ENCODE measurements at regions not wholly inside any gene's neighbourhood (a gene's known extent, or its start where the extent isn't known, plus 50 kb on each side); places are given as distances from the start of the nearest gene placed in this dataset.

DNA sequence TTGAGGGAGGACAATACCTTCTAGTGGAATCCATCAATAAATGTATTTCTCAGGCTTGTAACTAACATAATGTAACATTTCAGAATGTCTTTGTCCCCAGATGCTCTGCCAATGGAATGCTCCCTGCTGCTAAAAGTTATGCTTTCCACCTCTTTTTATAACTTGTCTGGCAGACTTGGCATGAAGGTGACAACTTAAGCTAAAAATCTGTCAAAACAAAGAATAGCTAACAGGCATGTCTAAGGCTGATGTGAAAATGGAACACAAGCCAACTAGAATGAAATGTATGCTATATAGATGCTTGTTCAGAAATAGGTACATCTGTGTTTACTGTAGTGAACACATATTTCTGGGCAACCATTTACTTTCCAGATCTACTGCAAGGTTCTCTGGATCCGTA is 467.9 kb downstream of the MRPL39 start:
- DNase-seq (ENCODE audit: low spot score) = no peak

DNA sequence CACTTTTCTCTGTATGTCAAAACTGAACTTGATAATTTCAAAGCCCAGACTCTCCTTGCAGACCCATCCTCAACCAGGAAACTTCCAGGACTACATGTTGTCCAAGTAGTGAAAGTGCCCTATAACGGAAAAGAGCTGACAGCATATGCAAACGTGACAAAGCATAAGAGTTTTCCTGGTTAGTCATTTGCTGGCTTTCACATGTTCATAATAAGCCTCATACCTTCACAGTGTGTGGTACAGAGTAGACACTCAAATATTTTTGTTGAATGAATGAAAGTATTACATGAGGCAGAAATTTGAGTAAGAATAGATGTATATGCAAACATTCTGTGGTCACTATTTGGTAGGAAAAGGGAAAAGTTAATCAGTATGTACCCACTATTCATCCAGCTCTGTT is 473.3 kb downstream of the MRPL39 start:
- DNase-seq (ENCODE audit: low spot score) = no peak

DNA sequence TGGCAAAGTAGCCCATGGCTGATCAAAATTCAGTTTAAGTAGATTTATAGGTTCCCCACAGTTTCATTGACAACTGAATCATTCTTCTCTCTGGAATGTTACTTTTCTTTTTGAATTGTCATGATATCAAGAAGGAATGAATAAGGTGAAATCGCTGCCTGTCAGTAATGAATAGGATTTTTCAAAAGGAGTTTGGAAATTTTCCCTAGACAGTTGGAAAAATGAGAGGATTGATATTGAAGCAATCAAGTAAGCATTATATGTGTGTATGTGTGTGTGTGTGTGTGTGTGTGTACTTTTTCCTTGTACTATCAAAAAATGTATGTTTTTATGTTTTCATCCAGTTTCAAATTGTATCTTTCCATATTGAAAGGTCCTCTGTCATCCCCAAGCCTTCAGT is 479.5 kb downstream of the MRPL39 start:
- DNase-seq (ENCODE audit: low spot score) = no peak

DNA sequence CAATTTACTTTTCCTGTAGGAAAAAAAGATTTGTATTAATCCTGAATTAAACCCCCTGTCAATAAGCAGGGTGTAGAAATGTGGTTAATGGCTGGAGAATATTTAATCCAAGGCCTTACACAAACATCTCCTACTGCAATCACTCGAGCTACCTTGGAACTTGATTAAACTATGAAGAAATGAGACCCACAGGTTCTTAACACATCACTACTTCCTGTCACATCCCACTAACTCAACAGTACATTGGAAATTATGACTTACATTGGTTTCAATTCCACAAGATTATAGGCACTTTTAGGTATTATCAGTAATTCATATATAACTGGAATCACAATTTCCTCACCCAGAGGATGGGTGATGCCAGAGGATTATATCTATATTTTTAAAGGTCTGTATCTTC is 480.3 kb downstream of the MRPL39 start:
- no peak for DNase-seq (ENCODE audit: low spot score)

DNA sequence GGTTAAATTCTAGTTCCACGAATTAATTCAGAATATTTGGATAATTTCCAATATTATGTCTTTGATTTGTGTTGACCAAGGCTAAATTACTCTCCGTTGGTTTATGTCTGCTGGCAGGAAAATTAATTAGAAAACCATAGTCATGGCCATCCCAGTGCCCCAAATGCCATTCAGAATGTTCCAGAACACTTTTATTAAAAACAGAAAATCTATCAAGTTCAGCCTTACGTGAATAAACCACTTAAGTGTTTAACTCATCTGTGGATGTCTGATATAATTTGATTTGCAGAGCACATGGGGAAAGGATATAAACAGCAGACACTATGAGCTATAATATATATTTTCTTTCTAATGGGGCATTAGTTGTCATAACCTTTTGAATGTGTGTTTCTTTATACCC is 480.7 kb downstream of the MRPL39 start:
- DNase-seq (ENCODE audit: low spot score) = no peak

DNA sequence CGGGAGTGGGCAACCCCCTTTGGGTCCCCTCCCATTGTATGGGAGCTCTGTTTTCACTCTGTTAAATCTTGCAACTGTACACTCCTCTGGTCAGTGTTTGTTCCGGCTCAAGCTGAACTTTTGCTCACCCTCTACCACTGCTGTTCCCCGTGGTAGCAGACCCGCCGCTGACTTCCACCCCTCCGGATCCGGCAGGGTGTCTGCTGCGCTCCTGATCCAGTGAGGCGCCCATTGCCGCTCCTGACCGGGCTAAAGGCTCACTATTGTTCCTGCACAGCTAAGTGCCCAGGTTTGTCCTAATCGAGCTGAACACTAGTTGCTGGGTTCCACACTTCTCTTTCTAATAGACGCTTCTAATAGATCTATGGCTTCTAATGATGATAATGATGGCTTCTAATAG is 488.6 kb downstream of the MRPL39 start:
- no peak for DNase-seq (ENCODE audit: low spot score)

DNA sequence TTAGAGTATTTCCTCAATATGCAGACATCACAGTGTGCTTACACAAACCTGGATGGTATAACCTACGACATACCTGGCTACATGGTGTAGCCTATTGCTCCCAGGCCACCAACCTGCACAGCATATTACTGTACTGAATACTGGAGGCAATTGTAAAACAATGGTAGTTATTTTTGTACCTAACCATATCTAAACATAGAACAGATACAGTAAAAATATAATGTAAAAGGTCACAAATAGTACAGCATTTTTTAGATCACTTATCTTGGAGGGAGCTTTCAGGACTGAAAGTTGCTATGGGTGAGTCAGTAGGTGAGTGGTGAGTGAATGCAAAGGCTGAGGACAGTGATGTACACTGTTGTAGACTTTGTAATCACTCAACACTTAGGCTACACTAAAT is 492.3 kb downstream of the MRPL39 start:
- DNase-seq (ENCODE audit: low spot score) = no peak

DNA sequence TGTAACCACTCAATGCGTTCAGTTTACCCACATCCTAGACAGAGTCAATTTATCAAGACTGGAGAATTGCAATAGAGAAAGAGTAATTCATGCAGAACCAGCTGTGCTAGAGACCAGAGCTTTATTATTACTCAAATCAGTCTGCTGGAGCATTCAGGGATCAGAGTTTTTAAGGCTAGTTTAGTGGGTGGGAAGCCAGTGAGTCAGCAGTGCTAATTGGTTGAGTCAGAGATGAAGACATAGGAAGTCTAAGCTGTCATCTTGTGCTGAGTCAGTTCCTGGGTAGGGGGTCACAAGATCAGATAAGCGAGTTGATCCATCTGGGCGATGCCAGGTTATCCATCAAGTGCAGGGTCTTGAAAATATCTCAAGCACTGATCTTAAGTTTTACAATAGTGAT is 499.6 kb downstream of the MRPL39 start:
- DNase-seq (ENCODE audit: low spot score) = no peak

DNA sequence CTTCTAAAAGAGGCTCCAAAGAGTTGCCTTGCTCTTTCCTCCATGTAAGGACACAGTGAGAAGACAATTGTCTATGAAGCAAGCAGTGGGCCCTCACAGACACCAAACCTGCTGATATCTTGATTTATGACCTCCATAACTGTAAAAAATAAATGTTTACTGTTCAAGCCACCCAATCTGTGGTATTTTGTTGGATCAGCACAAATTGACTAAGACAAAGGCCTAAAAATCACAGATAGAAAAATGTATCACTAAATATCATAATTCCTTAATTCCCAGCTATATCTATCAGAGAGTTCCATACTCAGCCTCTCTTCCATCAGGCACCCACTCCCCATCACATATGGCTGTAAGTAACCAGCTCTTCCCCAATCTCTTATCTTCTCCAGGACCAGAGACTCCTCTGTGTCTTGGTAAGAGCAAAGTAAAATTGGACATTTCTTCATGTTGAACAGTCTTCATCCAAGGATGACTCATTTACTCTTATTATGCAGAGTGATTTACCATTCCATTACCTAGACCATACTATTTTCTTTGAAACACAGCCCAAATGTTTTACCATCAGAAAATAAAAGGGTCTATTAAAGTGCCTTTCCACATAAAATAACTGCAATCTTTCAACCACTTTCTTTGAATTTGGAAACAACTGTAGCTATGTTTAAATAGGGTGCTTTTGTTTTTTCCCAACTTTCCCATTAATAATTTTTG is 503.6 kb downstream of the MRPL39 start:
- DNase-seq (ENCODE audit: low spot score) = no peak

DNA sequence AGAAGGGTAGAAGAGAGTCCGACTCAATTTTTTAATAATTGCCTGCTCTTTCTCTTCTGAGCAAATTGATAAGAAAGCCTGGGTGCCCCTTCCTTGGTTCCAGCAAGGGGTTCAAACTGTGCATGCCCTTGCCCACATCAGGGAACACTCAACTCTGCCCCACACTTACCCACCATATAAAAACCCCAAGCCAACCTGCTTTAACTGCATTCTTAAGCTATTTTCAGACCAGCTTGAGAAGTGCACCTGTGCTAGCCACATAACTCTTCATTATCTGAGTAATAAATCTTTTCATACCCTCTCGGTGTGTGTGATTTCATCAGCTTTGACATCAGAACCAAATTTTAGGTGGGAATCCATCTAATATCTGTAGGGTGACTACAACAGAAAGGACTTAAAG is 509.6 kb downstream of the MRPL39 start:
- DNase-seq (ENCODE audit: low spot score) = no peak

DNA sequence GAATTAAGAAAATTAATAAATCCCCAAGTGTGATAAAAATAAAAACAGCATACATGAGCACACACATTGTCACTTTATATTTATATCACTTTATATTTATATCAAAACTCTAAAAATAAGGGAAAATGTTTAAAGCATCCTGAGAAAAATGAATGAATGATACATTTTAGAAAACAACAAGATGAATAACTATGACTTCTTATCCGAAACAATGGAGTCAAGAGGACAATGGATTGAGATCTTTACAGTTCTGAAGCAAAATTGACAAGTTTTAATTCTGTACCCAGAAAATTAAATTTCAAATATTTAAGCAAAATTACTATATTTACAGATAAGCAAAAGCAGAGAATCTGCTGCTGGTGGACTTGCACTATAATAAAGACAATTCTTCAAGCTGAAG is 512.6 kb downstream of the MRPL39 start:
- no peak for DNase-seq (ENCODE audit: low spot score)

DNA sequence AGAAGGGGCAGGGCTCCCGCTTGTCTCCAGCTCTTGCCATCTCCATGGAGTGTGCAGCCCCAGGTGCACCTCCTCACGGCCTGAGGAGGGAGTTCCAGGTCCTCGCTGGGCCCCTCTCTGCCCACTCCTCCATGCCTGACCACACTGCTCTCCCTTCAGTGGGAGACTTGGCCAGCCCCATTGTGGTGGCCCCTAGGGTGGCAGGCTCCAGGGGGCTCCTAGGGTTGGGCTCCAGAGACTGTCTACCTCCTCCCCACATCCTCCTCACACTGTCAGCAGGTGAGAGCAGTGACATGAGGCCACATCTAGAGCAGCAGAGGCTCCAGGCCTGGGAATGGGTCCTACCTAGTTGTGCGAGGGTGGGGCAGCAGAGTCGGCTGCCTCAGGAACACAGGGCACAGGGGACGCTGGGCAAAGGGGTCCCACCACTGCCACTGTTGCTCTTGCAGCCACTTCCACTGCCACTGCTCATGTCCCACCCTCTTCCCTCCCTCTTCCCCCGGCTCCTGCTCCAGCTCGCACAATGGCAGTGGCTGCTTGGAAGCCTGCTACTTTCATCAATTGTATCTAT is 514.8 kb downstream of the MRPL39 start:
- DNase-seq (ENCODE audit: low spot score) = no peak

DNA sequence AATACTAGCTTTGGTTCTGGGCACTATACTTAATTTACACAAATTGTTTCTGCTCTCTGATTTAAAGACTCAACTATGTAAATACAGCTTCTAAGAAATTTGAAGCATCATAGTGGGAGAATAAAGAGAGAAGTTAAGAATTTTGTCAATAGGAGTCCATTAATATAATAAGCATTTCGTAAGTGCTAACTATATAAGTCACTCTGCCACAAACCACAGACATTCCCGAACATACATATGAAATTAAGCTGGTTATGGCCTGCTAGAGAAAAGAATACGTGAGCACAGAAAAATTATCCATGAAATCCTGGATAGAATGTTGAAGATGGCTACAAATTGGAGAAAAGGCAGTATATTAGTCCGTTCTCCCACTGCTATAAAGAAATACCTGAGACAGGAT is 526.2 kb downstream of the MRPL39 start:
- DNase-seq (ENCODE audit: low spot score) = no peak

DNA sequence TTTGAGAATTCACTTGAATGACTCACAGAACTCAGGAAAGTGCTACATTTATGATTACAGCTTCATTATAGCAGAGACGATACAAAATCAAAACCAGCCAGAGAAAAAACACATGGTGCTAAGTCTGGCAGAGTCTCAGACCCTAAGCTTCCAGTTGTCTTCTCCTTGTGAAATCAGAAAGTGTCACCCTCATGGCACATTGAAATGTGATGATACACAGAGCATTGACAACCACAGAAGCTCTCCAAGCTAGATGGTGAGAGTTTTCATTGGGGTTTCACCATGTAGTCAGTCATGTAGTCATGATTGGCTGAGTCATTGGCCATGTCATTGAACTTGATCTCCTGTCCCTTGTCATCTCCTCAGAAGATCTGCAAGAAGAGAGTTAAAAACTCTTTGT is 526.6 kb downstream of the MRPL39 start:
- no peak for DNase-seq (ENCODE audit: low spot score)

DNA sequence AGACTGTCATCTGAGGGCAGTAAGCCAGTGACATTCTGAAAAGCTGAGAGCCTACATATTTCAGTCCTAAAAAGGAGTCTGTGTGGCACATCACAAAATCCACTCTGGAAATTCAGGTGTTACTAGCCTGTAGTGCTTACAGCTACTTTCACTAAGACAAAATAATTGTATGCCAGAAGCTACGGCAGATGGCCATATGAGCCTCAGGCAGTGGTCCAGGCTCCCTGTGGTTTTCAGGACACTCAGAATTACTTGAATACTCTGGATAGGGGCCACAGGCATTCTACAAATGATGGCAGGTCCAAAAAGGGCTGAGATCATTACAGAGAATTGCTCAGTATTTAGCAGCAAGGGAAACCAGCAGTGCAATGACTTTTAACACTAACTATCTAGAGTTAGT is 527.1 kb downstream of the MRPL39 start:
- no peak for DNase-seq (ENCODE audit: low spot score)

DNA sequence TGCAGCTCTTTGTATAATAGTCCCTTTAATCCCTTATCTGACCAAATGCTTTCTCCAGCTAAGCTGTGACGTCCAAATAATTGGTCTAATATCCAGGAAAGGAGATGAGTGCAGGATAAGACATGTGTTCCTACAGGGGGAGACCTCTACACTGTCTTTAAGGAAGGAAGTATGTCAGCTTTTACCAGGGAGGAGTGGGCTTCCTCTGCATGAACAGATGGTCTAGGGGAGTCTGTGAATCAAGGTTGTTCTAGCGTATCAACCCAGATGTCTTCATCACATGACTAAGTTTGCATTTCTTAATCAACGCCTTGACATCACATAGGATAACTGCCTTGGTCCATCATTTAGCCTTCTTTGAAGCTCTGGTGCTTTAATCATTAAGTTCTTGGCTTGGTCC is 528.2 kb downstream of the MRPL39 start:
- no peak for DNase-seq (ENCODE audit: low spot score)

DNA sequence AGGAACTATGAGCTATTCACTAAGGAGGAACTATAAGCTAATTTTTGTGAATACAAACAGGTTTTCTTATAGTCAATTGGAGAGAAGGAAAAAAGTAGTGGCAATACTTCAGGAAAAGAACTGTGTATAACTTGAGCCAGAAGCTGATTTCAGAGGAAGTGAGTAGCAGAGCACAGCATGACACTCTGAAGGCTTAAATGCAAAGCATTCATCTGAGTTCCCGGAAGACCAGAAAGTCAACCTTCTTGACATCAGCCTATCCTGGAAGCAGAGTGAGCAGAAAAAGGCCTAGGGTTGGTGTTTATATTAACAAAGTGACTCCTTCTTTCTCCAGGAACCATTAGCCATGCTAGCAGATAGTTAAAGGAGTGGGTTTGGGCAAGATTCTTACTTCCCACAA is 545.2 kb downstream of the MRPL39 start:
- no peak for DNase-seq (ENCODE audit: low spot score)

DNA sequence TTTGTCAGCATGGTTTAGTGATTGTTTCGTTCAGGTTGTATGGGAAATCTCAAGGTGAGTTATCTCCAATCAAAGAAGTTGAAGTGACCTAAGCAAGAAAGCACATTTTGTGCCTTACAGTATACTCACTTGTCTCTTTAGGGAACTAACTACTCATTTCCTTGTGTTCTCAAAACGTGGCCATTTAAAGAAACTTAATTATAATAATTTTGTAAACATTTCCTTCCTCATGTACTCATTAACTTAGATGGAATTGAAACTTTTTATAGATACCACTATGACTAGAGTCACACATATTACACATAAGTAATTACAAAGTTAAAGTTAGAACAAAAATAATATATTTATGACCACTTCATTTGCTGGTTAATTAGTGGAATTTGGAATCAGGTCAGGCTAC is 552.6 kb downstream of the MRPL39 start:
- no peak for DNase-seq (ENCODE audit: low spot score)

DNA sequence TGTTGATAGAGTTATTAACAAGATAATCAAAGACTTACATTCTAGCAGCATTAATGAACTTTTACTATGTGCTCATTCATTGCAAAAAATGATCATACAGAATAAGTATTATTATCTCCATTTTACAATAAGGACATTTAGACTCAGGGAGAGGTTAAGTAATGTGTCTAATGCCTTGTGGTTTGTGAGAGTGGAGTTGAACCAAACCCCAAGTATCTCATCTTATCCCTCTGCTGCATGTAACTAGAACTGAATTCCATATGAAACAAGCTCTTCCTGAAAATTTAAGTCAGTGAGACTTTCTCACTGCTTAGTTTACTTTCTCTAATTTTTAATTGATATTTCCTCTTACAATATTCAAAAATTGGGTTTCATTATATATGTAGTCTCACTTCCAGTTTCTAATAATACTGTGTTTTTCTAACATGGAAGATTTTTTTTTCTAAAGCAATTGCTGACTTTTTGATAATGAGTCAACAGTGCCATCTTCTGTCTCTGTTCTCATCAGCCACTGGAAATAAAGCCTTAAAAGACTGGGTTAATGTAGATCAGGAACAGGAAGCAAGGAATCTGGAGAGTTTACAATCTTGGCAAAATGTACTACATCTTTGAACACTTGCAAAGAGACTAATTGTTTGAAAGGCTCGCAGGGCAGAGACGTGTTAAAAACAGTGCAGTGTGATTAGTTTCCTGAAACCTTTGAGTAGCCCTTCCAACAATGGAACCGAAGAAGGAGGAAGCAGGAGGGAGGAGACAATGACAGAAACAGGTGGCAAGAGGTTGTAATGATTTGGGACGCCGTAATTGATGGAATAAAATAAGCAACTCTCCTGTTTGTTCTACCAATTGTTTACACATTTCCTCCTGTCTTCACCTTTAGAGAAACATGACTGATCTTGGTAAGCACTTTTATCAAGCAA is 567.6 kb downstream of the MRPL39 start:
- no peak for DNase-seq (ENCODE audit: low spot score)

DNA sequence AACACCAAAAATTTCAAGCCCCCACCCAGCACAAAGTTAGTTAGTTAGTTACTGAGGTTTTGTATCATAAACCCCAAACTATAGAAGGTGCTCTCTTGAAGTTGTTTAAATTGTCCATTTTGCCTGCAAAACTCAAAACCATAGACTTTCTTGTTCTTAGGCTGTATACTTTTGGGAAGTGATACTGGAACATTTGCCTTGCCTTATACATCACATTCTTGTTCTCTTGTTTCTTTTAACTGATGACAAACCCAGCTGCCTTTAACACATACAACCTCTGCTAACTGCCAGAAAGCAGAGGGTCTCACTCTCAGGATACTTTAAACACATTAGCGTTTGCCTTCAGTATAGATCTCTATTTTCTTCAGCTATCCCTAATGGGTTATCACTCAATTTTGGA is 570.5 kb downstream of the MRPL39 start:
- DNase-seq (ENCODE audit: low spot score) = no peak

DNA sequence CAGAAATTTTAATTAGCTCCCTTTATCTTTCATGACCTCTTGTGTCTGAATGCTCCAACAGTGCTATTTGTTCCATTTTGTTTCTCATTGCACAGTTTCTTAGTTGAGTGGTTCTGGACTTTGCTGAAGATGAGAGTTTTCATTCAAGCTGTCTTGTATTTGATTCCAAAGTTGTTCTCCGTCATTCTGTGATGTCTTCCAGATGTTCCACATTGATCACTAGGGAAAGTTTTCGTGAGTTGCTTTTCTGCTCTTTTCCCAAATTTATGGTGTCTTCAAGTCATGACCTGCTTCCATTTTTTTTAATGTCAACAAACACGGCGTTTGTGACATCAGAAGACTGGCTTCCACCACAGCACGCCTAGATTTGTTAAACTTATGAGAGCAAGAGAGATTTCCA is 575.5 kb downstream of the MRPL39 start:
- DNase-seq (ENCODE audit: low spot score) = no peak

DNA sequence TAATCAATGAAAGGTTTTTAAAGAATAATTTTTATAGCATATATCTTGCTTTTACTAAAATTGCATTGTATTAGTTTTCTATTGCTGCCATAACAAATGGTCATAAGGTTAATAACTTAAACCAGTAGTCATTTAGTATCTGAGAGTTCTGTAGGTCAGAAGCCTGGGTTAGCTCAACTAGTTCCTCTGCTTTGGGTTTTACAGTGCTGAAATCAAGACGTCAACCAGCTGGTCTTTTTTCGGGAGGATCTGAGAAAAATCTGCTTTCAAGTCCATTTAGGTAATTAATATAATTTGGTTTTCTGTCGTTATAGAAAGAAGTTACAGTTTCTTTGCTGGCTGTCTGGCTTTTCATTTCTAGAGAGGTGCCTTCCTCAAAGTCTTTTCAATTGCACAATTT is 577.7 kb downstream of the MRPL39 start:
- no peak for DNase-seq (ENCODE audit: low spot score)

DNA sequence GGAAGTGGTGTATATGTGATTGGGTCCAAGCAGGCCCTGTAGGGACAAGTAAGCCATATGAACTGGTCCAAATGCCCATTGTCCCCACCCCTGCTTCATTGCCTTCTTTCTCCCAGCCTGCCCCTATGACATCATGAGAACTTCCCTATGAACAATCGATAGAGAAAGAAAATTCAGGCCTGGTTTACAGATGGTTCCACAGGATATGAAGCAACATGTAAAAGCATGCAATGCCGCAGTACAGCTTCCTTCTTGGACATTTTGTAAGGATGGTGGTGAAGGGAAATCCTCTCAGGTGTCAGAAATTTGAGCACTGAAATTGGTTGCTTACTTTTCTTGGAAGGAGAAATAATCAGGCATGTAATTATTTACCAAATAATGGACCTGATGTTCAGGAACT is 581.7 kb downstream of the MRPL39 start:
- no peak for DNase-seq (ENCODE audit: low spot score)

Measured in left forelimb (tissue), 1 donor.